ENCODE measurements at regions not wholly inside any gene's neighbourhood (a gene's known extent, or its start where the extent isn't known, plus 50 kb on each side); places are given as distances from the start of the nearest gene placed in this dataset.

GRCh38 chr18:30527226-30527625 lies 515.3 kb downstream of the DSC3 start:
- ATAC-seq (no peak), FAIRE-seq (no peak), DNase-seq (ENCODE audit: low read depth, low spot score) (no peak)
- 52% methylated on average over 1 of the region's 1 CpG for WGBS (ENCODE audit: insufficient coverage, insufficient replicate concordance, low lambda C conversion rate, missing lambda C conversion rate)
- POLR2A ChIA-PET, result no interaction called here
- TF ChIP-seq CHD4 (IDR thresholded peaks at IDR 0.05) (no peak), ZNF592 (IDR thresholded peaks at IDR 0.05) (no peak), ZBTB40 (IDR thresholded peaks at IDR 0.05; ENCODE audit: borderline replicate concordance) (no peak), RAD21 (IDR thresholded peaks at IDR 0.05; ENCODE audit: insufficient read depth, low read depth, low read length) (no peak), ATF2 (IDR thresholded peaks at IDR 0.05; ENCODE audit: low read length) (no peak)
- Histone ChIP-seq H3K36me3 (ENCODE audit: control insufficient read depth in 2 of 2, insufficient read depth in 2 of 2, low read length in 1 of 2) (no peaks in the 10 kb centered on the region), H3K9ac (ENCODE audit: control insufficient read depth, insufficient read depth, low read length) (no peak overlapping the region), H3K9me3 (replicated peaks; ENCODE audit: control insufficient read depth, insufficient read depth, low read length) (no peaks in the 10 kb centered on the region), H3K4me3 (no peak overlapping the region), H3K79me2 (ENCODE audit: control insufficient read depth, insufficient read depth, low read length) (no peaks in the 10 kb centered on the region), H3K4me2 (ENCODE audit: control insufficient read depth, insufficient read depth) (no peak overlapping the region), H3K4me1 (ENCODE audit: control insufficient read depth, insufficient read depth, low read length) (no peaks in the 10 kb centered on the region), H3K27ac (ENCODE audit: control insufficient read depth, insufficient read depth) (no peak overlapping the region), H4K20me1 (ENCODE audit: control insufficient read depth, insufficient read depth) (no peaks in the 10 kb centered on the region), H3K27me3 (replicated peaks in 1 of 2; ENCODE audit: control insufficient read depth in 2 of 2, insufficient read depth in 2 of 2, low read length in 1 of 2) (no peaks in the 10 kb centered on the region), H2AFZ (ENCODE audit: control insufficient read depth, low read depth, low read length) (no peak overlapping the region)
- CTCF ChIA-PET, result interaction anchor here (1.0 to 1.2 kb wide), 2 partner anchors 8 to 11 kb away, joined by 3 to 4 read pairs; no protein-coding TSS in a partner anchor
- RAD21 ChIA-PET (ENCODE audit: unreplicated experiment), result interaction anchor here (0.8 to 1.5 kb wide), 7 partner anchors 10 to 75 kb away, joined by 3 to 5 read pairs (median 4); no protein-coding TSS in a partner anchor
- in situ Hi-C loops (cut with MboI), result no loop called here
- intact Hi-C loops (cut with micrococcal nuclease; ENCODE audit: unreplicated experiment), result no loop called here
- SMC1A ChIA-PET (ENCODE audit: uncharacterized antibody, unreplicated experiment), result interaction anchor here (0.9 to 2.0 kb wide), 11 partner anchors 8 to 82 kb away, joined by 3 to 5 read pairs (median 3); no protein-coding TSS in a partner anchor
- BruUV-seq (replicated peaks), result no TSS peak
